Lung microvascular endothelial cell (primary cell): ENCODE measurements at regions not wholly inside any gene's neighbourhood (a gene's known extent, or its start where the extent isn't known, plus 50 kb on each side); places are given as distances from the start of the nearest gene placed in this dataset.
"Not testable (repeated sequence)": the region's sequence is repeated elsewhere in the genome, so short reads cannot be mapped to it uniquely, and the experiment has no call there.

ENCODE experiments used
- DNase-seq, 2 donors: peaks; one replicate each; pipeline versions ENCODE4 v3.0.0 to v3.0.0-alpha.2; 2010; ENCODE audit warnings: low read depth in 2 of 2

DNA sequence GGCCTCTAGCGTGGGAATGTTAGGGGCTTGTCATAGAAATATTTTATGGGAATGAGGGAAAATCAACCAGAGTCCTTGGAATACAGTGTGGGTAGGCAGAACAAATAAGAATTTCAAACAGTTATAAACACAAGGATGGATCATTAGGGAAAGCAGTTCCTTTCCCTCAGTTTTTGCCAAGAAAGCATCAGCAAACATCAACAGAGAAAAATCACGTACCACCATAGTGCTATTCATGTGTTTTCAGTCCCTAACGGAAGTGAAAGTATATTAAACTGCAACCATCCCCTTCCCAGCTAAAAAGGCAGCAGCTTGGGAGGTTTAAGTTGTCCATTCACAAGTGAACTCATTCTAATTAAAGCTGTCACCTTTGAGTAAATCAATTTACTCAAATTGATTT, 334.4 kb upstream of the PCDH18 start:
- no peak for DNase-seq

DNA sequence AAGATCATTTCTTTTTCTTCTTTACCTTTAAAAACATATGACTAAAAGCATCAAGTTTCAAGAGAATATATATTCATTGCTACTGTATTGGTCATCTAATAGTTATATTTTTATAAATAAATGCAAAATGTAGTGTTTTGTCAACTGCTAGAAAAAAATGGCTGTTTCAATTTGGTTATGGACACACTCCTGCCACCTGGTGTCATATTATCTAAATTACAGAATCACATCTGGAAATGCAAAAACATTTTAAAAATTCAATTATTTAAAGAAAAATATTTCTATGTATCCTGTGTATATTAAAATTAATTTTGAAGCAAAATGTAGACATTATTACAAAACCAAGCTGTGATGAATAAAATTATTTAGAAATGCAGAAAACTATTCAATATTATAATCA, 329.4 kb upstream of the PCDH18 start:
- DNase-seq, result peak; percentile 16 to 27

DNA sequence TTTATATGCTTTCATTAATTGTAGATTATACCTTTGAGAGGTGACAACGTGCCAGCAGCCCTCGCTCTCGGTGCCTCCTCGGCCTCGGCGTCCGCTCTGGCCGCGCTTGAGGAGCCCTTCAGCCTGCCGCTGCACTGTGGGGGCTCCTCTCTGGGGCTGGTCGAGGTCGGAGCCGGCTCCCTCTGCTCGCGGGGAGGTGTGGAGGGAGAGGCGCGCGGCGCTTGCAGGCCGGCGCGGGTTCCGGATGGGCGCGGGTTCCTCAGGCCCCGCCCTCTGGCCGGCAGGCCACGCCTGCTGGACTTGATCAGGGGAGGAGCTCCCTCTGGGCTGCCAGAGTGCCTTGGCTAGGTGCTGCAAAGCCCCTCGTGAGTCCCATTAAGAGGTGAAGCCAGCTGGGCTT, 321.1 kb upstream of the PCDH18 start:
- DNase-seq, result no peak

DNA sequence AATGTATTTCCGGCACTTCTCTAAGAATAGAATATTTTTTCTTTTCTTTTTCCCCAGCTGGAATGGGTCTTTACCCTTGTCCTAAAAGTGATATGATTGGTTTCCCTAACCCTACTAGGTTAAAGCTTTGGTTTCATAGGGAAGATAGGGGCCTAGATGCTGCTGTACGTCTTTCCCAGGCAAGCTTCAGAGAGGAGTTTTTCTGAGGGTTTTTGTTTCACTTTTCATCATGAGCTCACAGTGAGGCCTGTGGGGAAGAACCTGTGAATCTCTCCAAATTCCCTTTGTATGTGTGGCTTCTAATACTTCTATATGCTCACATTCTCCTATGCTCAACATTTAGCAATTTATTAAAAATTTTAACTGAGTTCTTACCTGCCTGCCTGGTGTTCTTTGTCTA, 320.0 kb upstream of the PCDH18 start:
- no peak for DNase-seq

DNA sequence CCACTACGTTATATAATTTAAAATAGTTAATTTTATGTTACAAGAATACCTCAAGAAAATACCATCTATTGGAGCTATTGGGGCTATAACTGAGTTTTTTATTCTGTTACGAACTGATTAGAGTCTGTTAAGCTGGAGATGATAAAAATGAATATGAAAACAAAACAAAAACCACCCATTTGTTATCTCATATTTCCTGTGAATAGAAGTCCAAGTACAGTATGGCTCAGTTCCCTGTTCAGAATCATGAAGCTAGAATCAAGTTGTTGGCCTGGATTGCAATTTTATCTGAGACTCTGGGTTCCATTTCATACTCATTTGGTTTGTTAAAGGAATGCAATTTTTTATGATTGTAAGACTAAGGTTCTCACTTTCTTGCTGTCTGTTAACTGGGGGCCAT, 319.1 kb upstream of the PCDH18 start:
- no peak for DNase-seq

DNA sequence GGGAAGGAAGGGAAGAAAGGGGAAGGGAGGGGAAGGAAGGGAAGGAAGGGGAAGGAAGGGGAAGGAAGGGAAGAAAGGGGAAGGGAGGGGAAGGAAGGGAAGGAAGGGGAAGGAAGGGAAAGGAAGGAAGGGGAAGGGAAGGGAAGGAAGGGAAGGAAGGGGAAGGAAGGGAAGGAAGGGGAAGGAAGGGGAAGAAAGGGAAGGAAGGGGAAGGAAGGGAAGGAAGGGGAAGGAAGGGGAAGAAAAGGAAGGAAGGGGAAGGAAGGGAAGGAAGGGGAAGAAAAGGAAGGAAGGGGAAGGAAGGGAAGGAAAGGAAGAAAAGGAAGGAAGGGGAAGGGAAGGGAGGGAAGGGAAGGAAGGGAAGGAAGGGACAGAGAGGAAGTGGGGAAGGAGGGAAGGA, 295.7 kb upstream of the PCDH18 start:
- DNase-seq, result not testable (repeated sequence)

DNA sequence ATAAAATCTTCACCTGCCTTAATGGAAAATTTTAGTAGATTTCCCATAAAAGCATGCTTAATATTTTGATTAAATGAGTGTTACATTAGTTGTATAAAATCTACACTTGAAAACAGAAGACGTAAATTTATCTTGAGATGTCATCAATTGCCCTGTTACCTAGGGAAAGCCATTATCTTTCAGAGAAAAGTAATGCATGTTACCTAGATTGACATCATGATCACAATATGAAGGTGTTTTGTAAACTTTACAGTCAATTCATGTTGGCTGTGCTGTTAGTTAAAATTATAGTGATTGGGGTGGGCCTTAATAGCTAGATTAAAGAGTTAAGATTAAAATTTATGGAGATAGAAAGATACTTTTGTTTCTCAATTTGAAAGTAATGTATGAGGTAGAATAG, 293.2 kb upstream of the PCDH18 start:
- DNase-seq, result no peak

DNA sequence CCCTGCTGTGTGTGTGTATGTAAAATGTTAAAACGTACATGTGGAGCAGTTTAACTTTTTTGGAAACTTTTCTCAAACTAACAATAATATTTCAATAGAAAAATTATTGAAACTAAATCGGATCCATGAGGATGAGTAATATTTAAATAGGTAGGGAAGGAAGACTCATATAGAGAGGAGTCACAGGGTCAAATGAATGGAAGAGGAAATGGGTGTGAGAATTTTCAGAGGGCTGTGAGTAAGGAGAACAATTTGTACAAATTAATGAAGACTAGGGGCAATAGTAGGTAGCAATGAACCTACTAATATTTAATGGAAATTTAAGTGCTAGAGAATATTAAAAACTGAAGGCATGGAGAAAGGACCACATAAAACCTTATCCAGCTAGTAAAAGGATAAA, 290.7 kb upstream of the PCDH18 start:
- DNase-seq, result no peak

DNA sequence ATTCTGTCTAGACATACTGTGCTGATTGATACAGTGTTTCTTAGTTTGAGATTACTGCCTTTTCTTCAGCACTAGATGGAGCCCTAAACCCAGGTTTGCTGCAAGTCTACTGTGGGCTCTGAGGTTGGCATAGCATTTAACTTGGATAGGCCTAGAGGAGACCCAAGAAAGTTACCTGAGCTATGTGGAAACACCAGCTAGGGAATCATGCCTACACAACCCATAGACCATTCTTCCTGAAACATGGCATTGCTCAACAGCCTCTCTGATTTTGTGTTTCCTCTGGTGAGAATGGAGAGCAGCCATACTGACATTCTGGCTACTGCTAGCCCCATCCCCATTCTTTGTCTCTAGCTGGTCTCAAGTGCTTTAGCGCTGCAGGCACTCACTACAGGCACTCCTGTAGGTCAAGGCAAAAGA, 287.7 kb upstream of the PCDH18 start:
- peak; percentile 61 to 65 for DNase-seq

DNA sequence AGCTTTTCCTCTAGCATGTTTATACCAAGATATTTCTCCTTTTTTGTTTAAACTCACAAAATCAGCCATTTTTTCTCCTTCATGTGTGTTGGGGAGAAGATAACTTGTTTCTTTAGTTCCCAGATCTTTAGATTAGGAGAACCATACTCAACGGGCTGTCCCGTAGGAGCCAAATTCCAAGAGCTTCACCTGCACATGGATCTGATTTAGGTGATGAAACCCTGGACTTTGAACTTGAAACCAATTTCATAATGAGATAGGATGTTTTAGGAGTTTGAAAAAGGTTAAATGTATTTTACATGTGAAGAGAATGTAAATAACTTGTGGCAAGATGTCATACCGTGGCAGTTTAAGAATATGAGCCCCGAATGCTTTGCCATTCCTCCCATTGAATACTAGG, 280.0 kb upstream of the PCDH18 start:
- DNase-seq, result no peak

DNA sequence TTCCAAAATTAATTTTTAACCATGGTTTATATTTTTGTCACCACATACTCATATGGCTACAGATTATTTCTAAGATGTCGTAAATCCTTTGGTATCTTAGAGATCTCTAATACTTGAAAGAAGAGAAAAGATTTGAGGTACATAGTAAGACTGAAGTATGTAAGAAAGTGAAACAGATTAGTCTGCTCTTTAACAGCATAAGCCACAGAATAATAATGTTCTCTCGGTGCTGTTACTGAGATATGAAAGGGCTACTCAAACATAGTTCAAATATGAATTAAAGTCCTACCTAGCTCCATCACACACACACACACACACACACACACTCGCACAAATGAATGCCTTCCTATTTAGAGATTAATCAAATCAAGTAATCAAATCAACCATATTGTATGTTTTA, 274.1 kb upstream of the PCDH18 start:
- DNase-seq, result no peak

DNA sequence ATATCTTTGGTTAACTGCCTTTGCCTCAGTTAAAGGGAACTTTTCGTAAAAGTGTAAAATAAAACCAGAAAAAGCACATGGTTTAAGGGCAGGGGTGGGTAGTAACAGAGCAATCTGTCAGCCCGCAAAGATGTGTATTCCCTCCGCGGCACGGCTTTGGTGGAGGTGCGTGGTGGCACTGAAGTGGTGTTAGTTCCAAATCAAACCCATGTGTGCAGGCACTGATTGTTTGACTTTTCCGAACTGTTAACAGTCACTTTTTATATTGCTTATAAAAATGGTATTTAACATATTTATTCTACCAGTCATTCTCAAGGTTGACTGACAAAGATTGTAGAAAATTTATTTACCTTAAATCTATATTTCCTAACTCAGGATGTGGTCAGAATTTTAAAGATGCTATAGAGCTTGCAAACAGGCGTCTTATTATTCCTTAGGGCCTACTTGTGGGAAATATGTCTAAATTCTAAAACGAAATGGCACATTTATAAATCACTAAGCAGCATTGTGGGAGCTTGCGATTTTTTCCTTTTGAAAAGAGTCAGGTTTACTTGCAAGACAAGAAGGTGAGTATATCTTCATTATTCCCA, 272.7 kb upstream of the PCDH18 start:
- no peak for DNase-seq

DNA sequence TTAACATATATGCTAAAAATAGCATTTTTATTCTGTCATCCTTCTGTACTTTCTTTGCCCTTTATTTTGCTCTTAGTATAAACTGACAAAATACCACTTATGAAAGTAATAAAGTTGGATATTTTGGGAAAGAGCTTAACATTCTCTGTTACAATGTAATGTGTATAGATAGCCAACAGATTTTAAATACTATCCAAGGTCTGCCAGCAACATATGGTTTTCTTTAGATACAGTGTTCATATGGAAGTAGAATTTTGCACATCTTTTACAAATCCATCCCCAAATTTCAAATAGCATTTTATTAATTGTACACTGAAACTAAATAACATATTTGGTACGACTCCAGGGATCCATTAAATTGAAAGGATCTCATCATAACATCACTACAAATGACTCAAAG, 268.6 kb upstream of the PCDH18 start:
- no peak for DNase-seq

DNA sequence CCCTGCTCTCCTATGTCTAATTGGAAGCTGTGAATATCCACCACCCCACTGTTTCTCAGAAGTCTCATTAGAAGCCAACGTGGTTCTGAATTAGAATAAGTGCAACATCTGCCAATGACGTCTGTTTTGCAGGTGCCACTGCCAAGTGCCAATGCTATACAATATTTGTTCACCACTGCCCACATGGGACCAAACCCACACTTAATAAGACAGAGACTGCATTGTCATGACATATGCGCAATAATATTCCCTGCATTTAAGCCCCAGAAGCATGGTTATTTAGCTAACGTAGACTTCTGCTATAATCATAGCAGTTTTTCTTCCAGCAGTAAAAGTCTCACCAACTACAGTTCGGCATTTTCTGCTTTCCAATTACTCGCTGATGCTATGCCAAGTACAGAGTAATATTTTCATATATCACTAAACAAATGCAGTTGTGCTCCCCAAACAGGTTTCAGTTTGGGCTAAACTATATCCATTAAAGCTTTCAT, 262.5 kb upstream of the PCDH18 start:
- no peak for DNase-seq

DNA sequence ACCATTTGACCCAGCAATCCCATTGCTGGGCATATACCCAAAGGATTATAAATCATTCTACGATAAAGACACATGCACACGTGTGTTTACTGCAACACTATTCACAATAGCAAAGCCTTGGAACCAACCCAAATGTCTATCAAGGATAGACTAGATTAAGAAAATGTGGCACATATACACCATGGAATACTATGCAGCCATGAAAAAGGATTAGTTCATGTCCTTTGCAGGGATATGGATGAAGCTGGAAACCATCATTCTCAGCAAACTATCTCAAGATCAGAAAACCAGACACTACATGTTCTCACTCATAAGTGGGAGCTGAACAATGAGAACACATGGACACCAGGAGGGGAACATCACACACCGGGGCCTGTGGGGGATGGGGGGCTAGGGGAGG, 257.0 kb upstream of the PCDH18 start:
- DNase-seq, result not testable (repeated sequence)

DNA sequence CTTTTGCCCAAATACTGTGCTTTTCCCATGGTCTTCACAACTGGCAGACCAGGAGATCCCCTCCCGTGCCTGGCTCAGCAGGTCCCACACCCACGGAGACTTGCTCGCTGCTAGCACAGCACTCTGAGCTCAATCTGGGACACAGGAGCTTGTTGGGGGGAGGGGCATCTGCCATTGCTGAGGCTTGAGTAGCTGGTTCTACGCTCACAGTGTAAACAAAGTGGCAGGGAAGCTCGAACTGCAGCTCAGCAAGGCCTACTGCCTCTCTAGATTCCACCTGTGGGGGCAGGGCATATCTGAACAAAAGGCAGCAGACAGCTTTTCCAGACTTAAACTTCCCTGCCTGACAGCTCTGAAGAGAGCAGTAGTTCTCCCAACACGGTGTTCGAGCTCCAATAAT, 251.6 kb upstream of the PCDH18 start:
- DNase-seq, result not testable (repeated sequence)

DNA sequence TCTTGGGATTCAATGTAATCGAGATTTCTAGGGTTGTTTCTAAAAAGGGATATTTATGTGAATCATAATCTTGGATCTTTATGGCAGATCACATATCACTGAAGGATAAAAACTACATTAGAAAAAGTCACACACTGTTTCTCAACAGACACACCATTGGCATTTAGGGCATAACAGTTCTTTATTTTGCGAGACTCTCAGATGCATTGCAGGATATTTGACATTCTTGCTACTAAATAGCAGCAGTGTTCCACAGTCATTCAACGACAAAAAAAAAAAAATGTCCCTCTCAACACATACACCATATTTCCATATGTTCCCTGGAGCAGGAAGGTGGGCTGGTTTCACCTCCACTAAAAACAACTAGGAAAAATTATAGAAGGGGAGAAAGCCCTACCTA, 243.4 kb upstream of the PCDH18 start:
- DNase-seq, result no peak

DNA sequence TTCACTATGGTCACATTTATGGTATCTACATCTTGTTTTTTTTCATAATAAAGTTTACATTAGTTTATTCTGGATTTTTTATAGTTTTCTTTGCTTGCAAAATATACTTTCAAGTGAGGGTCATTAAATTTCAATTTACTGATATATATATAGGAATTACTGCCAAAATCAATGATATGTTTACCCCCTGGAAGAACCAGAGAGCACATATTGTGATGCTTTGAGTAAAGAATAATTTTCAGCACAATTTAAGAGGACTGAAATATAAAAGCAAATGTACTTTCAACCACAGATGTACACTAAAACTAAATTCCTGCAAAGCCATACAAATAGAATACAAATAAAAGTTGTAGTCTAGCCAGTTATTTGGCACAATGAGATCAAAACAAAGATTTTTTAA, 242.2 kb upstream of the PCDH18 start:
- DNase-seq, result no peak

DNA sequence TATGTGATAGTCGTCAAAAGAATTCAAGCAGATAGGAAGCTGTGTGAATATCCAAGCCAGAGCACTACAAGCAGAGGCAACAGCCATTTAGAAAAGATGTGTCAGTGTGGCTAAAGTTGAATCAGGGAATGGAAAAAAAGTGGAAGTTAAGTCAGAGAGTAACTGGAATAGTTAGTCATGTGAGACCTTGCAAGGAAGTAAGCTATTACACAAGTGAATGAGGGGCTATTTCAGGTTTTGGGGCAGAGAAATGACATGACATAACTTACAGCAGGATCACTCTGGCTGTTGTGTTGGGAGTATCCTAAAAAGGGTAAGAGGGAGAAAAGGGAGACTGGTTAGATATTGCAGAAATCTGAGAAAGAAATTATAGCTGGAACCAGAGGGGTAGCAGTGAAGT, 236.6 kb upstream of the PCDH18 start:
- DNase-seq, result no peak

DNA sequence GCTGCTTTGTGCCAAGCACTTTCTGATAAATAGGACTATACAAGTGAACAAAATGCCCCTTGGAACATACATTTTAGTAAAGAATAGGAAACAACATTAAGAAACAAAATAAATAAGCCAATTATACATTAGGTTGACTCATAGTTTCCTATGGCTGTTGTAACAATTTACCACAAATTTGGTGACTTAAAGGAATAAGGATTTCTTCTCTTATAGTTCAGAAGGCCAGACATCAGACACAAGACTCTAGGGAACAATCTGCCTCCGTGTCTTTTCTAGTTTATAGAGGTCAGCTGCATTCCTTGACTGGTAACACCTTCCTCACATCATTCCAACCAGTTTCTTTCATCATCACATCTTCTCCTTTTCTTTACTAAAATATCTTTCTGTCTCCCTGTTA, 235.9 kb upstream of the PCDH18 start:
- no peak for DNase-seq

DNA sequence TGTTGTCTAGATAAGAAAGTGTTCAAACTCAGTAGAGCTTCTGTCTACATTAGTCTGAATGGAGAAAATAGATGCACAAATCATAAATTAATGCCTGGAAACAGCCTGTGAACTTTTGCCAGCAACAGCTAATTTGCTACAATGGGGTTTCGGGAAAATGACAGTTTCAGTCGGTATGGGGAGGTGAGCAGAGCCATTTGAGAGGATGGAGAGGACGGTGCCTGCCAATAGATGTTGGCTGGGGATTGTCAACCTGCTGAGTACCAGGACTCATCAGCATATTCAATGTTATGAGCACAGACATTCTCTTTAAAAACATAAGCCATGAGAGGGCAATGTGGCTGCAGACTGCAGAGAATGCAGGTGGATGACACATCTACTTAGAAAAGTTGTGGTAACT, 230.3 kb upstream of the PCDH18 start:
- no peak for DNase-seq

DNA sequence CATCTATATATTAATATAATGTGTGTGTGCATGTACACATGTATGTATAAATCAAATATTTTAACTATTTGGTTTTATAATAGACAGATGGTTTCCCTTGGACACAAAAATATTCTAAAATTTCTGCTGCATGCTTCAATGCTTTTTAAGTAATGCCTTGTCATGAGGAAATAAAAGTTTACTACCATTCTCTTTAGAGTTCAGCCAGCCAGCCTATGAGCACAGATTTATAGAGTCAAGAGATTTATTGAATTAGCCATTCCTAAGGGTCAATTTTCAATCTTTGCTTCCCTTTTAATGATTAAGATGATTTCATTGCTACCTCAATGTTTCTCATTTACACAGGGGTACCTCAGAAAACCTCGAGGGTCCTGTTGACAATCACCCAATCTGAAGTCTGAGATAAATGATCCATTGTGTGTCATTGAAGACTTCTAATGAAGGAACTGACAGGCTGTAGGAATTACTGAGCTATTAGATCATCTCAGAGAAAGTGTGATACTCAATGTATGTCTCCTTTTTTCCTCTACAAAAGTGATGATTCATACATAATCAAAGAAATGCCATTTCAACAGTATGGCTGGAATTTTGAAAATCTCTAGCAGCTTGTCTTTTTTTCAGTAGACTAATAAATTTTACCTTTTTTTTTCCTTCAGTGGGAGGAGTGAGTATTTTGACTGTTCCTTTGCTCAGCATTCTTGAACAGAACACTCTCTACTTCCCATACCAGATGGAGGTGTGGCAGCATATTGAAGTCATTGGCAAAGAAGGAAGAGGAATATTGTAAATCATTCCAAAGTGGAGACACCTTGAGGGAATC, 222.6 kb upstream of the PCDH18 start:
- DNase-seq, result no peak

DNA sequence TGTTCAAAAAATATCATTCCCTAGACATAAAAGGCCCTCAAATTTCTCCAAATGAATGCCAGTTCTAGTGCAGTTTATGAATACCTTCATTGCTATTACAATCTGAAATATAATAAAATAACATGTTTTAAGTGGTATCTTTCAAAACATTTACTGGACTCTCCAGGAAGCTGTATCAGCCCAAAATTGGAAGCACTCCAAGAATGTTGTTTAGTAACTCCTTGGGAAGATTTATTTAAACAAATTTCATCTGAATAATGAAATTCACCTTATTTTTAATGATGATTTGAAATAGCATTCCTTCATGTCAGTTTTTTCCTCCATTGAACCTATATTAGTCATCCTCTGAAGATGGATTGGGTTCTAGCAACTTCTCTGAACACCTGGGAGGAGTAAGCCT, 217.2 kb upstream of the PCDH18 start:
- DNase-seq, result peak in 1 of 2 donors; percentile 29
